ENCODE measurements at regions not wholly inside any gene's neighbourhood (a gene's known extent, or its start where the extent isn't known, plus 50 kb on each side); places are given as distances from the start of the nearest gene placed in this dataset.
"Not testable (repeated sequence)": the region's sequence is repeated elsewhere in the genome, so short reads cannot be mapped to it uniquely, and the experiment has no call there.

- not testable (repeated sequence) for DNase-seq
Measured at GRCh38 chr4:131738991-131739390, 1410.1 kb upstream of the PCDH10 start.

- not testable (repeated sequence) for DNase-seq
Measured at GRCh38 chr4:131741836-131742235, 1407.3 kb upstream of the PCDH10 start.

GRCh38 chr4:131742536-131743205, 1406.4 kb upstream of the PCDH10 start:
- not testable (repeated sequence) for DNase-seq

GRCh38 chr4:131743348-131743747, 1405.7 kb upstream of the PCDH10 start:
- DNase-seq: not testable (repeated sequence)

- DNase-seq: not testable (repeated sequence)
Measured at GRCh38 chr4:131747203-131747602, 1401.9 kb upstream of the PCDH10 start.

- DNase-seq: not testable (repeated sequence)
Measured at GRCh38 chr4:131749224-131749623, 1399.9 kb upstream of the PCDH10 start.

GRCh38 chr4:131750006-131750405, 1399.1 kb upstream of the PCDH10 start:
- DNase-seq: not testable (repeated sequence)

GRCh38 chr4:131750469-131750868, 1398.6 kb upstream of the PCDH10 start:
- DNase-seq: not testable (repeated sequence)

GRCh38 chr4:131762234-131762633, 1386.9 kb upstream of the PCDH10 start:
- DNase-seq: not testable (repeated sequence)

- DNase-seq: no peak
Measured at GRCh38 chr4:131764730-131765129, 1384.4 kb upstream of the PCDH10 start.

GRCh38 chr4:131774382-131774781, 1374.7 kb upstream of the PCDH10 start:
- peak; percentile 43 for DNase-seq

GRCh38 chr4:131810565-131810964, 1338.5 kb upstream of the PCDH10 start:
- DNase-seq: not testable (repeated sequence)

Data from NCI-H226 (cell line).